ENCODE measurements at regions not wholly inside any gene's neighbourhood (a gene's known extent, or its start where the extent isn't known, plus 50 kb on each side); places are given as distances from the start of the nearest gene placed in this dataset.

- TF ChIP-seq CTCF (IDR thresholded peaks at IDR 0.05; ENCODE audit: poor library complexity, severe bottlenecking) = no peak
- no peaks in the 10 kb centered on the region for H3K27me3 ChIP-seq (ENCODE audit: insufficient read depth, poor library complexity, severe bottlenecking)
- DNase-seq (ENCODE audit: low spot score) (no peak), ATAC-seq (ENCODE audit: low read depth) (no peak)
- no peak overlapping the region for H3K4me3 ChIP-seq (ENCODE audit: severe bottlenecking)
- H3K9me3 ChIP-seq (ENCODE audit: severe bottlenecking) = no peaks in the 10 kb centered on the region
- H3K36me3 ChIP-seq (ENCODE audit: low read depth) = no peaks in the 10 kb centered on the region
- no peak overlapping the region for H3K27ac ChIP-seq (ENCODE audit: poor library complexity, severe bottlenecking)
- H3K4me1 ChIP-seq (ENCODE audit: insufficient read depth, poor library complexity, severe bottlenecking) = no peaks in the 10 kb centered on the region
Measured at GRCh38 chr13:71368336-71368735, 498.7 kb downstream of the DACH1 start.

GRCh38 chr13:71360041-71360440, 507.0 kb downstream of the DACH1 start:
- TF ChIP-seq CTCF (IDR thresholded peaks at IDR 0.05; ENCODE audit: poor library complexity, severe bottlenecking) = no peak
- Histone ChIP-seq H3K27ac (ENCODE audit: poor library complexity, severe bottlenecking) (no peak overlapping the region), H3K36me3 (ENCODE audit: low read depth) (no peaks in the 10 kb centered on the region), H3K4me1 (ENCODE audit: insufficient read depth, poor library complexity, severe bottlenecking) (peaks cover 26% of the 10 kb centered on the region), H3K4me3 (ENCODE audit: severe bottlenecking) (no peak overlapping the region), H3K9me3 (ENCODE audit: severe bottlenecking) (no peaks in the 10 kb centered on the region), H3K27me3 (ENCODE audit: insufficient read depth, poor library complexity, severe bottlenecking) (no peaks in the 10 kb centered on the region)
- no peak for ATAC-seq (ENCODE audit: low read depth)
- no peak for DNase-seq (ENCODE audit: low spot score)

DNA sequence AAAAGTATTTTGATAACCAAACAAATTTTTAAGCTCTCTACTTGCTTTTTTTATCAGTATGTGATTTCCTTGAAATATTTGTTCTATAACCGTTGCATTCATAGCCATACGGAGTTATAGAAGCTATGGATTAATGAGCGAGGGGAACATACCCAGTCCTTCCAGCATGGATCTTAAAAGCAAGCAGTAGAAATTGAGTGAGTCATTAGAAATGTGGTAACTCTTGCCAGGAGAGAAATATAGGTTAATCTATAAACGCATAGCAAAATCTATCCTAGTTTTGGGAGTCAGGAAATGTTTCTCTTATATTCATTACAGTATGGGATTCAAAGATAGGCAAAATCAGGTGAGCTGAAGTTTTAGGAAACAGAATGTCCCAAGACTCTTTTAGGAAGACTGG, 507.4 kb downstream of the DACH1 start:
- no peaks in the 10 kb centered on the region for H3K36me3 ChIP-seq (ENCODE audit: low read depth)
- H3K9me3 ChIP-seq (ENCODE audit: severe bottlenecking) = no peaks in the 10 kb centered on the region
- TF ChIP-seq CTCF (IDR thresholded peaks at IDR 0.05; ENCODE audit: poor library complexity, severe bottlenecking) = no peak
- no peak for DNase-seq (ENCODE audit: low spot score)
- H3K27me3 ChIP-seq (ENCODE audit: insufficient read depth, poor library complexity, severe bottlenecking) = no peaks in the 10 kb centered on the region
- no peak overlapping the region for H3K4me3 ChIP-seq (ENCODE audit: severe bottlenecking)
- no peak overlapping the region for H3K27ac ChIP-seq (ENCODE audit: poor library complexity, severe bottlenecking)
- no peak for ATAC-seq (ENCODE audit: low read depth)
- H3K4me1 ChIP-seq (ENCODE audit: insufficient read depth, poor library complexity, severe bottlenecking) = peaks cover 26% of the 10 kb centered on the region

- peak; percentile 54; the same call in 2 of the 3 replicates for ATAC-seq (ENCODE audit: low read depth)
- TF ChIP-seq CTCF (IDR thresholded peaks at IDR 0.05; ENCODE audit: poor library complexity, severe bottlenecking) = no peak
- H3K4me3 ChIP-seq (ENCODE audit: severe bottlenecking) = no peak overlapping the region
Measured at GRCh38 chr13:71358218-71358617, 508.8 kb downstream of the DACH1 start.

GRCh38 chr13:71355010-71355409, 512.0 kb downstream of the DACH1 start:
- Histone ChIP-seq H3K27ac (ENCODE audit: poor library complexity, severe bottlenecking) (no peak overlapping the region), H3K4me1 (ENCODE audit: insufficient read depth, poor library complexity, severe bottlenecking) (peaks cover 22% of the 10 kb centered on the region), H3K27me3 (ENCODE audit: insufficient read depth, poor library complexity, severe bottlenecking) (no peaks in the 10 kb centered on the region), H3K4me3 (ENCODE audit: severe bottlenecking) (no peak overlapping the region), H3K9me3 (ENCODE audit: severe bottlenecking) (no peaks in the 10 kb centered on the region), H3K36me3 (ENCODE audit: low read depth) (no peaks in the 10 kb centered on the region)
- ATAC-seq (ENCODE audit: low read depth) (no peak), DNase-seq (ENCODE audit: low spot score) (no peak)
- no peak for TF ChIP-seq CTCF (IDR thresholded peaks at IDR 0.05; ENCODE audit: poor library complexity, severe bottlenecking)

More at GRCh38 chr13:71358218-71358617, 508.8 kb downstream of the DACH1 start:
- H3K9me3 ChIP-seq (ENCODE audit: severe bottlenecking) = no peaks in the 10 kb centered on the region
- peaks cover 26% of the 10 kb centered on the region for H3K4me1 ChIP-seq (ENCODE audit: insufficient read depth, poor library complexity, severe bottlenecking)
- DNase-seq (ENCODE audit: low spot score) = no peak
- no peak overlapping the region for H3K27ac ChIP-seq (ENCODE audit: poor library complexity, severe bottlenecking)
- H3K27me3 ChIP-seq (ENCODE audit: insufficient read depth, poor library complexity, severe bottlenecking) = no peaks in the 10 kb centered on the region
- H3K36me3 ChIP-seq (ENCODE audit: low read depth) = no peaks in the 10 kb centered on the region
